Mesenchymal stem cell (in vitro differentiated cells and primary cell): ENCODE measurements at regions not wholly inside any gene's neighbourhood (a gene's known extent, or its start where the extent isn't known, plus 50 kb on each side); places are given as distances from the start of the nearest gene placed in this dataset.

Experiments
- DNase-seq: peaks from one replicate; pipeline ENCODE4 v3.0.0-alpha.2; 2013
- H2AFZ ChIP-seq: one replicate; pipeline ENCODE4 v1.6.1; 2013; ENCODE audit warnings: low read depth, mild to moderate bottlenecking, control low read depth, inconsistent platforms, low read length, moderate library complexity
- H2AK5ac ChIP-seq: 2 replicates; pipeline ENCODE4 v1.6.1; 2013; ENCODE audit warnings: low read length, moderate library complexity, mild to moderate bottlenecking, inconsistent platforms; ENCODE audit not compliant: severe bottlenecking
- H2BK120ac ChIP-seq: one replicate; pipeline ENCODE4 v1.6.1; 2013; ENCODE audit warnings: low read depth, mild to moderate bottlenecking, inconsistent platforms, low read length, moderate library complexity
- H2BK12ac ChIP-seq, 2 experiments: one replicate each; pipeline ENCODE4 v1.6.1; 2013; ENCODE audit warnings: inconsistent platforms in 2 of 2, low read length in 2 of 2, mild to moderate bottlenecking in 2 of 2, moderate library complexity in 2 of 2, control low read depth in 1 of 2
- H2BK15ac ChIP-seq: one replicate; pipeline ENCODE4 v1.6.1; 2013; ENCODE audit warnings: mild to moderate bottlenecking, low read depth, inconsistent platforms; ENCODE audit not compliant: poor library complexity, severe bottlenecking
- H2BK5ac ChIP-seq: 2 replicates; pipeline ENCODE4 v1.6.1; 2013; ENCODE audit warnings: low read depth, mild to moderate bottlenecking, low read length, control low read depth, inconsistent platforms; ENCODE audit not compliant: poor library complexity, severe bottlenecking
- H3K14ac ChIP-seq, 2 experiments: one replicate each; pipeline ENCODE4 v1.6.1; 2013; ENCODE audit warnings: inconsistent platforms in 2 of 2, low read length in 2 of 2, control low read depth in 1 of 2, mild to moderate bottlenecking in 1 of 2, moderate library complexity in 1 of 2
- H3K18ac ChIP-seq, 2 experiments: one replicate each; pipeline ENCODE4 v1.6.1; 2013; ENCODE audit warnings: inconsistent platforms in 2 of 2, low read length in 2 of 2, control low read depth in 1 of 2, low read depth in 1 of 2, mild to moderate bottlenecking in 1 of 2
- H3K23ac ChIP-seq, 2 experiments: one replicate each; pipeline ENCODE4 v1.6.1; 2013; ENCODE audit warnings: inconsistent platforms in 2 of 2, low read length in 2 of 2, mild to moderate bottlenecking in 2 of 2, moderate library complexity in 2 of 2, control low read depth in 1 of 2
- H3K27ac ChIP-seq: 2 replicates; pipeline ENCODE4 v1.5.1; 2013; ENCODE audit warnings: mild to moderate bottlenecking, moderate library complexity, low read length, control low read depth, inconsistent platforms; ENCODE audit not compliant: poor library complexity, severe bottlenecking
- H3K27me3 ChIP-seq, 2 experiments: 2 replicates each; pipeline versions ENCODE4 v1.6.1 to v1.7.0; 2013; ENCODE audit warnings: low read length in 2 of 2, mild to moderate bottlenecking in 2 of 2, moderate library complexity in 2 of 2, control low read depth in 1 of 2, inconsistent platforms in 1 of 2; ENCODE audit not compliant: control insufficient read depth in 1 of 2, insufficient read depth in 1 of 2
- H3K36me3 ChIP-seq, 2 experiments: 2 replicates each; pipeline versions ENCODE4 v1.6.1 to v1.7.0; 2013; ENCODE audit warnings: low read length in 2 of 2, control low read depth in 1 of 2, inconsistent platforms in 1 of 2, low read depth in 1 of 2, mild to moderate bottlenecking in 1 of 2; ENCODE audit not compliant: insufficient read depth in 2 of 2, control insufficient read depth in 1 of 2
- H3K4ac ChIP-seq, 2 experiments: one replicate each; pipeline ENCODE4 v1.6.1; 2013; ENCODE audit warnings: inconsistent platforms in 2 of 2, low read length in 2 of 2, mild to moderate bottlenecking in 2 of 2, moderate library complexity in 2 of 2, control low read depth in 1 of 2, low read depth in 1 of 2
- H3K4me1 ChIP-seq: 2 replicates; pipeline ENCODE4 v1.6.1; 2013; ENCODE audit warnings: low read depth, low read length, control low read depth; ENCODE audit not compliant: control insufficient read depth, insufficient read depth
- H3K4me2 ChIP-seq: 2 replicates; pipeline ENCODE4 v1.6.1; 2013; ENCODE audit warnings: low read length, mild to moderate bottlenecking, inconsistent platforms; ENCODE audit not compliant: poor library complexity, severe bottlenecking
- H3K4me3 ChIP-seq, 2 experiments: 2 replicates each; pipeline versions ENCODE4 v1.5.1 to v1.7.0; 2013; ENCODE audit warnings: low read length in 2 of 2, mild to moderate bottlenecking in 2 of 2, control low read depth in 1 of 2, low read depth in 1 of 2; ENCODE audit not compliant: insufficient read depth in 1 of 2
- H3K79me1 ChIP-seq: replicated peaks from 2 replicates; pipeline ENCODE4 v1.6.1; 2013; ENCODE audit warnings: mild to moderate bottlenecking, control low read depth, low read length, inconsistent platforms; ENCODE audit not compliant: poor library complexity, severe bottlenecking
- H3K9ac ChIP-seq: 2 replicates; pipeline ENCODE4 v1.7.0; 2013; ENCODE audit warnings: mild to moderate bottlenecking, low read length, moderate library complexity
- H3K9me3 ChIP-seq: 2 replicates; pipeline ENCODE4 v1.7.0; 2013; ENCODE audit warnings: mild to moderate bottlenecking, low read length; ENCODE audit not compliant: control insufficient read depth
- H4K8ac ChIP-seq: one replicate; pipeline ENCODE4 v1.6.1; 2013; ENCODE audit warnings: inconsistent platforms, mild to moderate bottlenecking, low read length, moderate library complexity
- H4K91ac ChIP-seq: one replicate; pipeline ENCODE4 v1.6.1; 2013; ENCODE audit warnings: mild to moderate bottlenecking, low read length, inconsistent platforms
- WGBS: methylation state at CpG from one replicate; pipeline ENCODE4 v1.1.7; 2013; ENCODE audit warnings: mixed read lengths; 5-methylcytosine and 5-hydroxymethylcytosine counted together

DNA sequence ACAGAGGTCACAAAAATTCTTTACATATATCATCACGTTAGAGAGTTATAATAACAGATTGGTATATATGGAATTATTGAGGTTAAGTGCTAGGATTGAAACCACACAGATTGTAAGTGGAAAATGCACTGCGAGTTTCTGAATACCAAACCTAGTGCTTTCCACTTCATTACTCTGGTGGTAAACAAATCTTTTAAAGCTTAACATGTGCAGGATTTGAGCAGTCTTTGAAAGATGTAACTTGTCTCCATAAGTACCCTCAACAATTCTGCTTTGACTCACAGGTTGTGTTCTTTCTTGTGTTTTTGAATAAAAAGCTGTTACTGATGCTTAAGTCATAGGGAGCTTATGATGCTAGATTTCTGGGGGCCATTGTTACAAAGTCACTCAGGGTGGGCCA lies 314.7 kb upstream of the DACH1 start:
- Histone ChIP-seq H3K4me1 (no peaks in the 10 kb centered on the region), H2BK120ac (no peak overlapping the region), H3K4me2 (no peak overlapping the region), H3K18ac (no peak overlapping the region), H2AFZ (no peak overlapping the region), H2BK12ac (no peak overlapping the region), H3K9me3 (peaks cover 3% of the 10 kb centered on the region), H2AK5ac (no peak overlapping the region), H2BK5ac (no peak overlapping the region), H3K4ac (no peak overlapping the region), H2BK15ac (no peak overlapping the region), H3K23ac (no peak overlapping the region), H3K14ac (no peak overlapping the region), H3K4me3 (no peak overlapping the region), H3K9ac (no peak overlapping the region), H4K91ac (no peak overlapping the region), H3K79me1 (no peaks in the 10 kb centered on the region), H3K36me3 (no peaks in the 10 kb centered on the region), H3K27me3 (no peaks in the 10 kb centered on the region), H4K8ac (no peak overlapping the region), H3K27ac (peak overlapping the region; percentile 44)
- WGBS = 93% methylated on average over 2 of the region's 2 CpGs
- DNase-seq = no peak

DNA sequence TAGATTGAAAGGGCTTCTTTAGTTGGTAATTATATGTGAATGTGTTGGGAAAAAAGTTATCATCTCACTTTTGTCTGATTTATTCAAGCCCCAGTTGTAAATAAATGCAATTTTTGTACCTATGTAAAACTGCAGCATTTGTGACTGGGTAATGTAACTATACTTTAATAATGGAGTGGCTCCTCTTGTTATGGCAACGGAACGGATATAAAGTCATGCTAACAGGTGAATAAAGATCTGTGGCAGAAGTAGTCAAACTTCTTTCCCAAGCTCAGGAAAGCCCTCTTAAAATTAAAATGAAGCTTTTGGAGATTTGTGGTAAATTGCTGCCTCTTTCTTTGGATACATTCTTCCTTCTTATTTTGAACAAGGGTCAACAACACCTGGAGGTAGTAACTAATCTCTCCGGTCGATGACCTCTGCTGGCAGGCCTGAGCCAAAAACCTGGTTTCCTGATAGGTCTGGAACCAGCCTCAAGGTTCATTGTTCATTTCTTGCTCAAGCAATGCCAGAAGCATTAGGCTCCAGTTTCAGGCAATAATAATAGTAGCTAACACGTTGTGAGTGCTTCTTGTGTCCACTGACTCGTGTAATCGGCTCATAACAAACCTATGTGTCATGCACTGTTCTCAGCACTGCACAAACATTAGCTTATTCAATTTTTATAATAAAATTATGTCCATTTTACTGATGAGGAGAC lies 313.4 kb upstream of the DACH1 start:
- Histone ChIP-seq H2BK5ac (no peak overlapping the region), H3K4me2 (no peak overlapping the region)

DNA sequence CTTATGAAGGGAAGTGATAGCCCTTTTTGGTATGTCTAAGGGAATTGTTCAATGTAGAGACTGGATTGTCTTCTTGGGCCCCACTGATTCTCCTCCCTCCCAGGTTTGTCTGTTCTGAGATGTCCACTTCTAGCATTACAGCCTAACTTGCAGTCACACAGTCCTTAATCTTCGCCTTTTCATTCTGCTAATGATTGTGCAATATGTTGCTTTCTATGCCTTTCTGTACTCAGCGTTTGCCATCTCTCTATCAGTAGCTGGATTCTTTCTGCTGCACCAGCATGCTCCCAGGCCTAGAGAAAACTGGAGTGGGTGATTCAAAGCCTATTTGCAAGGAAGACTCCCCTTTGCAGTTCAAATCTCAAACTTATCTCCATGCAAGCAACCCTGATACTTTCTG lies 307.5 kb upstream of the DACH1 start:
- no peak overlapping the region for H2BK120ac ChIP-seq
- H2BK12ac ChIP-seq = no peak overlapping the region
- H3K79me1 ChIP-seq = no peaks in the 10 kb centered on the region
- peaks cover 3% of the 10 kb centered on the region for H3K9me3 ChIP-seq
- no peak overlapping the region for H2BK15ac ChIP-seq
- H3K27me3 ChIP-seq = no peaks in the 10 kb centered on the region
- no peak overlapping the region for H3K14ac ChIP-seq
- H3K36me3 ChIP-seq = no peaks in the 10 kb centered on the region
- no peak overlapping the region for H2AK5ac ChIP-seq
- no peak overlapping the region for H4K8ac ChIP-seq
- no peak overlapping the region for H4K91ac ChIP-seq
- no peak overlapping the region for H3K23ac ChIP-seq
- H3K27ac ChIP-seq = no peak overlapping the region
- H3K4me1 ChIP-seq = no peaks in the 10 kb centered on the region
- H3K4me3 ChIP-seq = no peak overlapping the region
- H3K9ac ChIP-seq = no peak overlapping the region
- H2BK5ac ChIP-seq = no peak overlapping the region
- DNase-seq = no peak
- no peak overlapping the region for H3K4ac ChIP-seq
- no peak overlapping the region for H2AFZ ChIP-seq
- no peak overlapping the region for H3K4me2 ChIP-seq
- 75% methylated on average over 2 of the region's 2 CpGs for WGBS
- H3K18ac ChIP-seq = no peak overlapping the region

More for the DNA sequence above, 313.4 kb upstream of the DACH1 start:
- Histone ChIP-seq H3K79me1 (no peaks in the 10 kb centered on the region), H3K27ac (peak overlapping the region; percentile 48), H3K9ac (no peak overlapping the region), H3K14ac (no peak overlapping the region), H3K23ac (no peak overlapping the region), H3K9me3 (peaks cover 3% of the 10 kb centered on the region), H2AK5ac (no peak overlapping the region), H3K18ac (no peak overlapping the region), H2BK12ac (no peak overlapping the region), H2BK15ac (no peak overlapping the region), H2BK120ac (no peak overlapping the region), H3K4me3 (no peak overlapping the region), H4K91ac (no peak overlapping the region), H3K27me3 (no peaks in the 10 kb centered on the region), H3K4ac (no peak overlapping the region), H2AFZ (no peak overlapping the region), H3K4me1 (no peaks in the 10 kb centered on the region), H3K36me3 (no peaks in the 10 kb centered on the region), H4K8ac (no peak overlapping the region)
- 80% methylated on average over 7 of the region's 7 CpGs for WGBS
- DNase-seq = no peak

- Histone ChIP-seq H2BK12ac (no peak overlapping the region), H4K91ac (no peak overlapping the region), H3K36me3 (no peaks in the 10 kb centered on the region), H4K8ac (no peak overlapping the region), H3K4me2 (no peak overlapping the region), H3K9ac (no peak overlapping the region), H3K14ac (no peak overlapping the region), H2AK5ac (no peak overlapping the region), H2BK120ac (no peak overlapping the region), H3K23ac (no peak overlapping the region), H3K79me1 (no peaks in the 10 kb centered on the region), H2BK5ac (no peak overlapping the region), H3K4ac (no peak overlapping the region), H3K18ac (no peak overlapping the region), H3K4me1 (no peaks in the 10 kb centered on the region), H3K27me3 (no peaks in the 10 kb centered on the region), H3K9me3 (no peaks in the 10 kb centered on the region), H2BK15ac (no peak overlapping the region), H3K4me3 (no peak overlapping the region), H2AFZ (no peak overlapping the region), H3K27ac (no peak overlapping the region)
- 95% methylated on average over 11 of the region's 11 CpGs for WGBS
- no peak for DNase-seq
These were observed 303.6 kb upstream of the DACH1 start for GRCh38 chr13:72170571-72170970.
